A673 (cell line): ENCODE measurements at regions not wholly inside any gene's neighbourhood (a gene's known extent, or its start where the extent isn't known, plus 50 kb on each side); places are given as distances from the start of the nearest gene placed in this dataset.

Experiments
- BruUV-seq: library from RNA; stranded (reverse); fragments of 400-500 nt; replicated peaks from 2 replicates; lab custom pipeline; 2021; lab: Mats Ljungman, UMichigan
- CTCF ChIA-PET: fragments of 300-600 bp; sonication (Branson Sonifier 250); formaldehyde crosslinking; loops from one replicate; lab custom pipeline; 2022; ENCODE audit warnings: antibody characterized with exemption; lab: Charles Lee
- POLR2A ChIA-PET: fragments of 300-600 bp; sonication (Branson Sonifier 250); formaldehyde crosslinking; loops from one replicate; lab custom pipeline; 2022; ENCODE audit warnings: antibody characterized with exemption; ENCODE audit not compliant: low non-redundant PET; lab: Charles Lee
- DNase-seq: peaks from one replicate; pipeline ENCODE4 v3.0.0-alpha.2; 2015; ENCODE audit warnings: low spot score
- H3K27ac ChIP-seq: fragments of 200-600 bp; sonication (generic); 2 replicates; pipeline ENCODE4 v1.5.1; 2016; ENCODE audit warnings: mixed run types, low read depth, mild to moderate bottlenecking, mixed read lengths, antibody characterized with exemption, low read length; ENCODE audit not compliant: poor library complexity, severe bottlenecking
- H3K27me3 ChIP-seq: fragments of 200-600 bp; sonication (generic); replicated peaks from 2 replicates; pipeline ENCODE4 v1.6.1; 2017; ENCODE audit warnings: mixed run types, low read depth, mild to moderate bottlenecking, mixed read lengths, antibody characterized with exemption, low read length; ENCODE audit not compliant: insufficient read depth, poor library complexity
- H3K36me3 ChIP-seq: fragments of 200-600 bp; sonication (generic); 2 replicates; pipeline ENCODE4 v1.6.1; 2016; ENCODE audit warnings: mixed run types, mild to moderate bottlenecking, mixed read lengths, antibody characterized with exemption, low read length; ENCODE audit not compliant: insufficient read depth, poor library complexity, severe bottlenecking
- H3K4me1 ChIP-seq: fragments of 200-600 bp; sonication (generic); 2 replicates; pipeline ENCODE4 v1.6.1; 2017; ENCODE audit warnings: mixed run types, mild to moderate bottlenecking, mixed read lengths, antibody characterized with exemption, low read length; ENCODE audit not compliant: insufficient read depth, poor library complexity, severe bottlenecking
- H3K4me3 ChIP-seq: fragments of 200-600 bp; sonication (generic); 2 replicates; pipeline ENCODE4 v1.5.1; 2016; ENCODE audit warnings: low read depth, mixed run types, mild to moderate bottlenecking, mixed read lengths, low read length; ENCODE audit not compliant: poor library complexity, severe bottlenecking
- H3K9me3 ChIP-seq: fragments of 200-600 bp; sonication (generic); 2 replicates; pipeline ENCODE4 v1.6.1; 2016; ENCODE audit warnings: mixed run types, low read depth, mild to moderate bottlenecking, mixed read lengths, antibody characterized with exemption, low read length; ENCODE audit not compliant: poor library complexity, severe bottlenecking
- EZH2 ChIP-seq: fragments of 200-600 bp; sonication (generic); IDR thresholded peaks from 2 replicates; pipeline ENCODE4 v1.6.1; 2017; ENCODE audit warnings: borderline replicate concordance, low read depth, mild to moderate bottlenecking, mixed read lengths, antibody characterized with exemption, low read length; ENCODE audit not compliant: poor library complexity, severe bottlenecking
- intact Hi-C: fragments of 100-400 bp; cut with micrococcal nuclease; formaldehyde crosslinking; loops from one replicate; pipeline ENCODE4 v1.10.0; 2022; ENCODE audit not compliant: unreplicated experiment
- TF ChIP-seq, protein P1 (sequence below): fragments of 300-800, 200-600 bp; sonication (generic); conservative IDR thresholded peaks from 2 replicates; pipeline ENCODE4 v1.5.1; 2017; ENCODE audit warnings: low read depth, mild to moderate bottlenecking, antibody characterized with exemption, low read length, moderate library complexity, mixed read lengths

DNA sequence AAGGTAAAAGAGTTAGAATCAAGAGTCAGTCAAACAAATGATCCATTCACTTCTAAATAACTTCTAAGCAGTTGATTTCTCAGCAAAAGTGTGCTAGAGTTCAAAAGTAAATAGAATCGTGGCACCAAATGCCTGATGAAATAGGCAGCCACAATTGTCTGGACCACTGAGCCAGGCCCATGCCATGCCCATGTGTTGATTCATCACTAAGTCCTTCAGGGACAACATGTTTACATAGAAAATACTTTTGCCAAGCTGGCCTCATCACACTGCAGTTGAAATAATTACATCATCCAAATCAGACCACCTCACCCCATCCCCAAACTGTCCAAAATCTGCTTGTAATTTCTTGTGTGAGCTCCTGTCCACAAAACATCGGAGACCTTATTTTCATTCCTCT, 216.3 kb downstream of the IGSF11 start:
- no peak overlapping the region for H3K4me3 ChIP-seq
- ChIA-PET CTCF (interaction anchor here (0.7 kb wide), 1 partner anchor 17 kb away, joined by 3 read pairs; no protein-coding TSS in a partner anchor), POLR2A (no interaction called here)
- intact Hi-C loops = loop anchor here (5.0 to 10.0 kb wide), 3 partner anchors 184 to 1954 kb away; no protein-coding TSS in a partner anchor
- H3K36me3 ChIP-seq = no peaks in the 10 kb centered on the region
- no peaks in the 10 kb centered on the region for H3K27me3 ChIP-seq
- no peak for DNase-seq
- no peaks in the 10 kb centered on the region for H3K9me3 ChIP-seq
- no peak for TF ChIP-seq EZH2
- TF ChIP-seq, protein P1, sequence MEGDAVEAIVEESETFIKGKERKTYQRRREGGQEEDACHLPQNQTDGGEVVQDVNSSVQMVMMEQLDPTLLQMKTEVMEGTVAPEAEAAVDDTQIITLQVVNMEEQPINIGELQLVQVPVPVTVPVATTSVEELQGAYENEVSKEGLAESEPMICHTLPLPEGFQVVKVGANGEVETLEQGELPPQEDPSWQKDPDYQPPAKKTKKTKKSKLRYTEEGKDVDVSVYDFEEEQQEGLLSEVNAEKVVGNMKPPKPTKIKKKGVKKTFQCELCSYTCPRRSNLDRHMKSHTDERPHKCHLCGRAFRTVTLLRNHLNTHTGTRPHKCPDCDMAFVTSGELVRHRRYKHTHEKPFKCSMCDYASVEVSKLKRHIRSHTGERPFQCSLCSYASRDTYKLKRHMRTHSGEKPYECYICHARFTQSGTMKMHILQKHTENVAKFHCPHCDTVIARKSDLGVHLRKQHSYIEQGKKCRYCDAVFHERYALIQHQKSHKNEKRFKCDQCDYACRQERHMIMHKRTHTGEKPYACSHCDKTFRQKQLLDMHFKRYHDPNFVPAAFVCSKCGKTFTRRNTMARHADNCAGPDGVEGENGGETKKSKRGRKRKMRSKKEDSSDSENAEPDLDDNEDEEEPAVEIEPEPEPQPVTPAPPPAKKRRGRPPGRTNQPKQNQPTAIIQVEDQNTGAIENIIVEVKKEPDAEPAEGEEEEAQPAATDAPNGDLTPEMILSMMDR = no peak
- BruUV-seq = no TSS peak
- H3K27ac ChIP-seq = no peak overlapping the region
- no peaks in the 10 kb centered on the region for H3K4me1 ChIP-seq

GRCh38 chr3:118823626-118824025, 211.0 kb downstream of the IGSF11 start:
- Histone ChIP-seq H3K9me3 (no peaks in the 10 kb centered on the region), H3K4me1 (no peaks in the 10 kb centered on the region), H3K27ac (no peak overlapping the region), H3K4me3 (no peak overlapping the region), H3K27me3 (no peaks in the 10 kb centered on the region), H3K36me3 (no peaks in the 10 kb centered on the region)
- DNase-seq = no peak
- POLR2A ChIA-PET = no interaction called here
- no TSS peak for BruUV-seq
- intact Hi-C loops = no loop called here
- TF ChIP-seq, protein P1 = no peak
- TF ChIP-seq EZH2 = no peak
- CTCF ChIA-PET = no interaction called here

DNA sequence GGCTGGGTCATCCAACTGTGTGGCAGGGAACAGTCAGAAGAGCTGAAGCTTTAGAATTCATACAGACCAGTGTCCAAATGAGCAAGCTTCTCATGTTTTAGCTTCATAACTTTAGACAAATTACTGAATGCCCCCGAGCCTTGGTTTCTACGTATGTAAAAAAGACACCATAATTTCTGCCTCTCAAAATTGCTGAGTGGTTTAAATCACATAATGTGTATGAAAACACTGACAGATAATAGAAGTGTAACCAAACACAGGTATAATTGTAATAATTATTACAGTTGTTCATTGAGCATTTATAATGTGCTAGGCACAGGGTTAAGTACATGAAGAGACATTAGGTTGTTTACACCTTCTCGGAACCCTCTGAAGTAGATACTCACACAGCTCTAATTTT, 207.2 kb downstream of the IGSF11 start:
- H3K27me3 ChIP-seq = no peaks in the 10 kb centered on the region
- TF ChIP-seq EZH2 = no peak
- TF ChIP-seq, protein P1 = no peak
- POLR2A ChIA-PET = no interaction called here
- BruUV-seq = no TSS peak
- no peak overlapping the region for H3K4me3 ChIP-seq
- DNase-seq = no peak
- H3K27ac ChIP-seq = no peak overlapping the region
- CTCF ChIA-PET = no interaction called here
- no peaks in the 10 kb centered on the region for H3K36me3 ChIP-seq
- H3K9me3 ChIP-seq = no peaks in the 10 kb centered on the region
- no peaks in the 10 kb centered on the region for H3K4me1 ChIP-seq
- intact Hi-C loops = no loop called here
